NCI-H510A (cell line): ENCODE measurements at regions not wholly inside any gene's neighbourhood (a gene's known extent, or its start where the extent isn't known, plus 50 kb on each side); places are given as distances from the start of the nearest gene placed in this dataset.

ENCODE experiments used
- DNase-seq: peaks from one replicate; lab custom pipeline; 2025; lab: John Stamatoyannopoulos, UW

- no peak for DNase-seq
Observed at GRCh38 chr2:21281791-21282514, 158.2 kb downstream of the TDRD15 start.

DNA sequence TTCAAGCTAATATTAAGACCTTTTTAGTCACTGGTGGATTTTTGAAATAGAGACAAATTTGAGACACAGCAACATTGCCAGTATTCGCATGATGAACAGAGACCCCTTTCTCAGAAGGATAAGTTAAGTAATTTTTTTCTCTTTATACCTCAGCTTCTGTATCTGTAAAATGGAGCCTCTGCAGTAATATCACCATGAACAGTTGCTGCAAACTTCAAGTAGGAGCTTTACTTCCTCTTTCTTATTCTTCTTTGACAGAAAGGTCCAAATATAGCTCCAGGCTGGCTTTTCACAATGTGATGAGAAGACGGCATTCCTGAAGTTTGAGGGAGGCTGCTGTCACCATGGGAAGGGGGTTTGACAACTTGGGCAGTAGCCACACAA is 158.7 kb downstream of the TDRD15 start:
- DNase-seq: no peak

DNA sequence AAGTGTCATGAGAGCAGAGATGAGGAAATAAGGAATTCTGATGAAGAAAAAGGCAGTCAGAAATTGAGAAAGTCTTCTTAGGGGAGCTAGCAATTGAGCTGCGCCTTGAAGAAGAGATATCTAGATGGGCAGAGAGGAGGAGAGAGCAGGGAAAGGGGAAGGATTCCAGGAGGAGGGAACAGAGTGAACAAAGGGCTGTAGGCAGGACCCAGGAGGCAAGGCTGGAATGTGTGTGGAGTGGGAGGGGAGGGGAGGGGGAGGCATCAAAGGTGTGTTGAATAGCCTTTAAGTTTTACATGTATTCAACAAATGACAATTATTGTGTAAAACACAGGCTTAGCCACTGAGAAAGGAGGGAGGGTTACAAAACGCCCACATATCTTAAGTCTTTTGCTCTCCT is 164.5 kb downstream of the TDRD15 start:
- DNase-seq: no peak

GRCh38 chr2:21288739-21289520 is 165.2 kb downstream of the TDRD15 start:
- no peak for DNase-seq

- no peak for DNase-seq
Observed at GRCh38 chr2:21289551-21289950, 165.8 kb downstream of the TDRD15 start.

- DNase-seq: no peak
Observed at GRCh38 chr2:21289989-21290388, 166.2 kb downstream of the TDRD15 start.

DNA sequence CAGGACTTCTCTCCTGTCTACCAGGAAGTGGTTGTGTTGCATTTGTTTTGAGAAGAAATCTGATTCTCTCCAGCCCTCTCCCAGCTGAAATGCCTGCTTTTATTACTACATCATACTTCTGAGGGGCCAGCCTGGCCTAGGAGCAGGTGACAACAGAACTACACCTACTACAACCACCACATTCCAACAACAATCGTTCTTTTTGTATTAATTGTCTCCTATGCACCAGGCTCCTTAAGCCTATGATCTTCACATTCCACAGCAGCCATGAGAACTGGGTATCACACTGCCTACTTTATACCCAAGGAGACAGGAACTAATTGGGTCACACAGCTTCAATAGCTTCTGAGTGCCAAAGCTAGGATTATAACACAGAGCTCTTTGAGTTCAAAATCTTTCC is 167.7 kb downstream of the TDRD15 start:
- no peak for DNase-seq

DNA sequence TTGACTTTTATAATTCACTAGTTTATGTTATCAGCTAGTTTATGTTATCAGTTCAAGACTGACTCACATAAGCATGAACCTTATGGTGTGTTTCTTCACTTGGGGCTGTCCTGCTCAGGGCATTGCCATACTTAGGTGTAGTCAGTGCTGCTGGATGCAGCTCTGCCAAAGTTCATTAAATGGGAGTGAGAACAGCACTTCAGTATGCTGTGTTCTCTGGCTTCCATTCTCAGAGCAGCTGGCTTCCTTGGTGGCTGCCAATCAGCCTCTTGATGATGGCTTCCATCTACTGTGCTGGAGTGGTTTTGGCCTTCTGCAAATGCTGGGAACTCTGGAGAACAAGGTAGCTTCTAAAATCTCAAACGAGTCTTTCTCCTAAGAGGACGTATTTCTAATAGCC is 170.7 kb downstream of the TDRD15 start:
- no peak for DNase-seq

GRCh38 chr2:21299411-21299810 is 175.6 kb downstream of the TDRD15 start:
- no peak for DNase-seq

DNA sequence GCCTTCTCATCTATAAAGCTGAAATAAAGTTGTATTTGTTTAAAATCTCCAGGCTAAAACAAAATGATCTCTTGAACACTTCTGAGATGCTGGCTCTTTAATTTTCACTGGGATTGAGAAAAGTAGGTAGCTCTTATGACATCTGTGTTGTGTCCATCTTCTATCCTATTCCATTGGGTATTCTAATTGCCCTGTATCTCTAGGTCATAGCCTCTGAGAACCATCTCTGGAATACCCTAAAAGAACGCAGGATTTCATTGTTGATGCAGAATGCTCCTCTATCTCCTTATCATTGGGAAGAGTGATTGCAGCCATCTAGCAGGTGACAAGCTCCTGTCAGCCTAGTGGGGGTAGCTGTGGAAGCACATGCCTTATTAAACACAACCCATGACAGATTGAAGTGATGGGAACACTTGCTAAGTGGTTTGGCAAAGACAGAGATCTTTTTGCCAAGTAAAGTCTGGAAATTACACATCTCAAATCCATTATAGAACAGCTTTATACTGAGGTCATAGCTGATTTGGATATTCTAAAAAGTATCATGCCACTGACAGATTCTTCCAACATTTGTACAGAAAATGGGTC is 178.2 kb downstream of the TDRD15 start:
- DNase-seq: no peak

GRCh38 chr2:21303876-21304275 is 180.1 kb downstream of the TDRD15 start:
- no peak for DNase-seq

- no peak for DNase-seq
Observed at GRCh38 chr2:21305581-21305980, 181.8 kb downstream of the TDRD15 start.

- no peak for DNase-seq
Observed at GRCh38 chr2:21306235-21306634, 182.5 kb downstream of the TDRD15 start.

- DNase-seq: no peak
Observed at GRCh38 chr2:21307037-21307436, 183.3 kb downstream of the TDRD15 start.

- no peak for DNase-seq
Observed at GRCh38 chr2:21310493-21310892, 186.7 kb downstream of the TDRD15 start.

DNA sequence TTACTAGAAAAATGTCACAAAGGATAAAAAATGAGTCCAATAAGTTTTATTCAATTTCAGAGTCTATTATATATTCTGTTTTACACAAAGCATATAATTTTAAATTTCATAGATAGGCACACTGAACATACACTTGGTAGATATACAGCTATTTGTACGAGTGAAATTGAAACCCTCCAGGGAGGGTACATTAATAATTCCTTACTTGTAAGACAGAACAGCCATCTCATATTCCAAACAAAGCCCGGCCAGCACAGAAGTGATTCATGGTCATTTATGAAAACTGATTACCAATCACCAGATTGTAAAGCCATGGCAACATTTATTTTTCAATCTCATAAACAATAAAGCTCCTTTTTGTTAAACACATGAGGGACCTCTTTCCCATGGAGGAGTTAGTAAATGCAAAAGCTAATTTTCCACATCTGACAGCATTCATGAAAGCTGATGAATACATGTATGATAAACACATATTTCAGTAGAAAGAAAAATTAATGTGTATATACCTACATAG is 190.6 kb downstream of the TDRD15 start:
- no peak for DNase-seq

GRCh38 chr2:21317131-21317530 is 193.4 kb downstream of the TDRD15 start:
- DNase-seq: no peak

DNA sequence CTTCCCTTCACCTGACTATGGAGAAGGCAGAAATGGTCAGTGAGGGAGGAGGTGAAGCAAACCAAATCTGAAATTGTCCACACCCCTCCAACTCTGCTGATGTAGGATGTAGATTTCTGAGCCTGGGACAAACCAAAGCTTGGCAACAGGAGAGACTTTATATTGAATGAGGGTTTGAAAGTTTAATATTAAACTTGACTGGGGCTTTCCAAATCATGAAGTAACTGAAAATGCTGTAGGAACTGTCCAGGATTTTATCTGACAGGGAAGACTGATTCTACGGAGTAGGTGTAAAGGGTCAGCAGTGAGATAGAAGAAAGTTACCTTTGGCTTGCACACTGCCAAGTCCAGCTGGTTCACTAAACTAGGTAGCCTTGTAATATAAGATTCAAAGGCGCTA is 194.5 kb downstream of the TDRD15 start:
- no peak for DNase-seq

GRCh38 chr2:21326152-21326551 is 202.4 kb downstream of the TDRD15 start:
- DNase-seq: no peak

GRCh38 chr2:21328177-21328576 is 204.4 kb downstream of the TDRD15 start:
- DNase-seq: no peak

- DNase-seq: no peak
Observed at GRCh38 chr2:21330786-21331391, 207.1 kb downstream of the TDRD15 start.

- no peak for DNase-seq
Observed at GRCh38 chr2:21331625-21332370, 208.0 kb downstream of the TDRD15 start.
